MV-4-11 (cell line): ENCODE measurements at regions not wholly inside any gene's neighbourhood (a gene's known extent, or its start where the extent isn't known, plus 50 kb on each side); places are given as distances from the start of the nearest gene placed in this dataset.
"Not testable (repeated sequence)": the region's sequence is repeated elsewhere in the genome, so short reads cannot be mapped to it uniquely, and the experiment has no call there.

ENCODE experiments used
- DNase-seq: peaks from one replicate; lab custom pipeline; 2025; lab: John Stamatoyannopoulos, UW

- DNase-seq = not testable (repeated sequence)
Measured at GRCh38 chrX:63179852-63180251, 171.3 kb downstream of the SPIN4 start.

- DNase-seq = not testable (repeated sequence)
Measured at GRCh38 chrX:63176578-63176977, 174.6 kb downstream of the SPIN4 start.

GRCh38 chrX:63173841-63174718 is 177.1 kb downstream of the SPIN4 start:
- not testable (repeated sequence) for DNase-seq

- not testable (repeated sequence) for DNase-seq
Measured at GRCh38 chrX:63169416-63169815, 181.7 kb downstream of the SPIN4 start.

- not testable (repeated sequence) for DNase-seq
Measured at GRCh38 chrX:63168949-63169348, 182.2 kb downstream of the SPIN4 start.

- DNase-seq = not testable (repeated sequence)
Measured at GRCh38 chrX:63167002-63167401, 184.1 kb downstream of the SPIN4 start.

GRCh38 chrX:63160994-63161393 is 190.1 kb downstream of the SPIN4 start:
- not testable (repeated sequence) for DNase-seq

GRCh38 chrX:63160340-63160739 is 190.8 kb downstream of the SPIN4 start:
- not testable (repeated sequence) for DNase-seq

GRCh38 chrX:63145526-63145925 is 205.6 kb downstream of the SPIN4 start:
- DNase-seq = not testable (repeated sequence)

GRCh38 chrX:63142588-63142987 is 208.5 kb downstream of the SPIN4 start:
- DNase-seq = not testable (repeated sequence)

GRCh38 chrX:63135859-63136258 is 215.3 kb downstream of the SPIN4 start:
- DNase-seq = not testable (repeated sequence)

- DNase-seq = peak; percentile 36
Measured at GRCh38 chrX:63128509-63128908, 222.6 kb downstream of the SPIN4 start.

- DNase-seq = no peak
Measured at GRCh38 chrX:63115196-63115595, 235.9 kb downstream of the SPIN4 start.

GRCh38 chrX:63101879-63102620 is 249.1 kb downstream of the SPIN4 start:
- DNase-seq = no peak

- DNase-seq = no peak
Measured at GRCh38 chrX:63058204-63058603, 292.9 kb downstream of the SPIN4 start.

- no peak for DNase-seq
Measured at GRCh38 chrX:63050225-63050624, 300.9 kb downstream of the SPIN4 start.

GRCh38 chrX:63032811-63033210 is 318.3 kb downstream of the SPIN4 start:
- no peak for DNase-seq

GRCh38 chrX:63013549-63013948 is 337.6 kb downstream of the SPIN4 start:
- no peak for DNase-seq

GRCh38 chrX:63012574-63012973 is 338.6 kb downstream of the SPIN4 start:
- no peak for DNase-seq

GRCh38 chrX:63000196-63000595 is 350.9 kb downstream of the SPIN4 start:
- not testable (repeated sequence) for DNase-seq
